HCT116 (cell line): ENCODE measurements at regions not wholly inside any gene's neighbourhood (a gene's known extent, or its start where the extent isn't known, plus 50 kb on each side); places are given as distances from the start of the nearest gene placed in this dataset.

Source experiments
- ATAC-seq: fragments of 200-7000 bp; cut with Tn5 transposase; 2 replicates; pipeline ENCODE4 v1.9.1; 2020; ENCODE audit warnings: mild to moderate bottlenecking, moderate library complexity
- BruUV-seq: library from RNA; stranded (reverse); fragments of 400-500 nt; replicated peaks from 2 replicates; lab custom pipeline; 2021; lab: Mats Ljungman, UMichigan
- CTCF ChIA-PET: fragments of 300-600 bp; sonication (Branson Sonifier 250); formaldehyde crosslinking; loops from one replicate; lab custom pipeline; 2021; ENCODE audit warnings: antibody characterized with exemption; lab: Charles Lee
- POLR2A ChIA-PET: fragments of 300-600, 350-600 bp; sonication (Branson Sonifier 250); formaldehyde crosslinking; loops from one replicate; lab custom pipeline; 2021; ENCODE audit warnings: antibody characterized with exemption; lab: Charles Lee
- RAD21 ChIA-PET, 2 experiments: fragments of 300-600 bp; sonication (Branson Sonifier 250); formaldehyde crosslinking; loops; one replicate each; lab custom pipeline; 2023; ENCODE audit warnings: low total read pairs in 2 of 2; ENCODE audit not compliant: uncharacterized antibody in 2 of 2, unreplicated experiment in 2 of 2, low non-redundant PET in 1 of 2; lab: Charles Lee
- DNase-seq: peaks from one replicate; pipeline ENCODE4 v3.0.0-alpha.2; 2010; ENCODE audit warnings: low read depth, low spot score
- H2AFZ ChIP-seq: fragments of 200-600 bp; shearing (Covaris generic), sonication (generic); 2 replicates; pipeline ENCODE4 v1.6.1; 2017; ENCODE audit warnings: low read depth, mixed run types, mixed read lengths, antibody characterized with exemption, low read length; ENCODE audit not compliant: poor library complexity, severe bottlenecking
- H3K27ac ChIP-seq: 2 replicates; pipeline ENCODE4 v1.5.1; 2012; ENCODE audit warnings: low read depth, low read length
- H3K27me3 ChIP-seq: fragments of 200-600 bp; sonication (generic); 2 replicates; pipeline ENCODE4 v1.6.1; 2016; ENCODE audit warnings: mixed run types, low read length, mixed read lengths; ENCODE audit not compliant: insufficient read depth
- H3K36me3 ChIP-seq, 2 experiments: fragments of 200-500 bp in 1 of 2; fragments of 200-600 bp in 1 of 2; sonication (Bioruptor generic) in 1 of 2; sonication (generic) in 1 of 2; 2 replicates each; pipeline versions ENCODE4 v1.5.1 to v1.6.1; 2014 to 2016; ENCODE audit warnings: low read length in 2 of 2, inconsistent platforms in 1 of 2, mixed read lengths in 1 of 2, mixed run types in 1 of 2; ENCODE audit not compliant: insufficient read depth in 2 of 2, control insufficient read depth in 1 of 2
- H3K4me1 ChIP-seq, 2 experiments: fragments of 200-600 bp in 1 of 2; sonication (generic) in 1 of 2; 2 replicates each; pipeline versions ENCODE4 v1.5.1 to v1.6.1; 2012 to 2017; ENCODE audit warnings: low read length in 2 of 2, inconsistent platforms in 1 of 2, mild to moderate bottlenecking in 1 of 2, mixed read lengths in 1 of 2, mixed run types in 1 of 2, moderate library complexity in 1 of 2; ENCODE audit not compliant: insufficient read depth in 2 of 2, control insufficient read depth in 1 of 2
- H3K4me2 ChIP-seq: fragments of 200-600 bp; sonication (generic); 2 replicates; pipeline ENCODE4 v1.6.1; 2017; ENCODE audit warnings: mixed run types, low read length, mixed read lengths
- H3K4me3 ChIP-seq, 2 experiments: fragments of 200-600 bp in 1 of 2; sonication (generic) in 1 of 2; replicated peaks in 1 of 2; 2 replicates each; pipeline ENCODE4 v1.5.1; 2011 to 2016; ENCODE audit warnings: low read length in 2 of 2, control low read depth in 1 of 2, low read depth in 1 of 2, mild to moderate bottlenecking in 1 of 2, mixed read lengths in 1 of 2, mixed run types in 1 of 2
- H3K79me2 ChIP-seq: fragments of 200-600 bp; sonication (generic); 2 replicates; pipeline ENCODE4 v1.6.1; 2017; ENCODE audit warnings: mild to moderate bottlenecking, mixed run types, low read length, moderate library complexity, mixed read lengths; ENCODE audit not compliant: insufficient read depth
- H3K9ac ChIP-seq: fragments of 200-600 bp; sonication (generic); 2 replicates; pipeline ENCODE4 v1.6.1; 2016; ENCODE audit warnings: low read length, mixed read lengths
- H3K9me2 ChIP-seq: fragments of 200-600 bp; sonication (generic), shearing (Covaris generic); 2 replicates; pipeline ENCODE4 v1.6.1; 2017; ENCODE audit warnings: mixed run types, mild to moderate bottlenecking, moderate library complexity; ENCODE audit not compliant: insufficient read depth
- H3K9me3 ChIP-seq, 2 experiments: fragments of 200-500 bp in 1 of 2; fragments of 200-600 bp in 1 of 2; sonication (Bioruptor generic) in 1 of 2; sonication (generic) in 1 of 2; 2 replicates each; pipeline ENCODE4 v1.6.1; 2014 to 2017; ENCODE audit warnings: low read length in 2 of 2, mixed read lengths in 2 of 2, inconsistent platforms in 1 of 2, low read depth in 1 of 2, mild to moderate bottlenecking in 1 of 2, mixed run types in 1 of 2, moderate library complexity in 1 of 2; ENCODE audit not compliant: control insufficient read depth in 1 of 2, insufficient read depth in 1 of 2
- H4K20me1 ChIP-seq: fragments of 200-600 bp; sonication (generic), shearing (Covaris generic); 2 replicates; pipeline ENCODE4 v1.6.1; 2017; ENCODE audit warnings: mixed run types, mild to moderate bottlenecking, moderate library complexity; ENCODE audit not compliant: insufficient read depth
- ATF3 ChIP-seq: IDR thresholded peaks from 2 replicates; pipeline ENCODE4 v1.6.1; 2012
- CBX3 ChIP-seq: IDR thresholded peaks from 2 replicates; pipeline ENCODE4 v1.6.1; 2012; ENCODE audit warnings: low read depth
- CEBPB ChIP-seq: IDR thresholded peaks from 2 replicates; pipeline ENCODE4 v1.6.1; 2012; ENCODE audit warnings: low read depth
- EGR1 ChIP-seq: IDR thresholded peaks from 2 replicates; pipeline ENCODE4 v1.6.1; 2012; ENCODE audit warnings: low read depth
- ELF1 ChIP-seq: IDR thresholded peaks from 2 replicates; pipeline ENCODE4 v1.6.1; 2012; ENCODE audit warnings: low read depth, borderline replicate concordance
- EZH2phosphoT487 ChIP-seq: fragments of 200-600 bp; IDR thresholded peaks from 2 replicates; pipeline ENCODE4 v1.6.1; 2018; ENCODE audit warnings: antibody characterized with exemption, borderline replicate concordance
- FOSL1 ChIP-seq: IDR thresholded peaks from 2 replicates; pipeline ENCODE4 v1.6.1; 2012; ENCODE audit warnings: low read depth
- JUND ChIP-seq: IDR thresholded peaks from 2 replicates; pipeline ENCODE4 v1.6.1; 2012
- MAX ChIP-seq: IDR thresholded peaks from 2 replicates; pipeline ENCODE4 v1.6.1; 2012
- POLR2A ChIP-seq: IDR thresholded peaks from 2 replicates; pipeline ENCODE4 v1.7.0; 2011; ENCODE audit warnings: borderline replicate concordance; ENCODE audit not compliant: insufficient read depth, insufficient read length; ENCODE audit errors: extremely low read depth
- RAD21 ChIP-seq: IDR thresholded peaks from 2 replicates; pipeline ENCODE4 v1.6.1; 2012; ENCODE audit warnings: low read depth, mild to moderate bottlenecking
- REST ChIP-seq: IDR thresholded peaks from 2 replicates; pipeline ENCODE4 v1.6.1; 2012; ENCODE audit warnings: low read depth
- SIN3A ChIP-seq: IDR thresholded peaks from 2 replicates; pipeline ENCODE4 v1.6.1; 2012; ENCODE audit warnings: low read depth
- SP1 ChIP-seq: IDR thresholded peaks from 2 replicates; pipeline ENCODE4 v1.6.1; 2012; ENCODE audit warnings: low read depth
- SRF ChIP-seq: IDR thresholded peaks from 2 replicates; pipeline ENCODE4 v1.6.1; 2012; ENCODE audit warnings: low read depth
- TCF7L2 ChIP-seq: IDR thresholded peaks from 2 replicates; pipeline ENCODE4 v1.7.0; 2011; ENCODE audit warnings: borderline replicate concordance, inconsistent platforms; ENCODE audit not compliant: insufficient read depth, insufficient read length; ENCODE audit errors: extremely low read depth
- YY1 ChIP-seq: IDR thresholded peaks from 2 replicates; pipeline ENCODE4 v1.6.1; 2011; ENCODE audit warnings: low read length, low read depth, moderate library complexity, mild to moderate bottlenecking; ENCODE audit not compliant: insufficient replicate concordance; ENCODE audit errors: extremely low read depth
- ZFX ChIP-seq: fragments of 450-650 bp; IDR thresholded peaks from 2 replicates; pipeline ENCODE4 v1.6.1; 2017
- ZNF274 ChIP-seq: fragments of 200-500 bp; sonication (Bioruptor generic); IDR thresholded peaks from 2 replicates; pipeline ENCODE4 v1.6.1; 2014; ENCODE audit warnings: mild to moderate bottlenecking, low read depth, low read length, inconsistent platforms
- intact Hi-C: fragments of 100-400 bp; cut with micrococcal nuclease; formaldehyde crosslinking; loops from 2 replicates; pipeline ENCODE4 v1.10.0; 2022

DNA sequence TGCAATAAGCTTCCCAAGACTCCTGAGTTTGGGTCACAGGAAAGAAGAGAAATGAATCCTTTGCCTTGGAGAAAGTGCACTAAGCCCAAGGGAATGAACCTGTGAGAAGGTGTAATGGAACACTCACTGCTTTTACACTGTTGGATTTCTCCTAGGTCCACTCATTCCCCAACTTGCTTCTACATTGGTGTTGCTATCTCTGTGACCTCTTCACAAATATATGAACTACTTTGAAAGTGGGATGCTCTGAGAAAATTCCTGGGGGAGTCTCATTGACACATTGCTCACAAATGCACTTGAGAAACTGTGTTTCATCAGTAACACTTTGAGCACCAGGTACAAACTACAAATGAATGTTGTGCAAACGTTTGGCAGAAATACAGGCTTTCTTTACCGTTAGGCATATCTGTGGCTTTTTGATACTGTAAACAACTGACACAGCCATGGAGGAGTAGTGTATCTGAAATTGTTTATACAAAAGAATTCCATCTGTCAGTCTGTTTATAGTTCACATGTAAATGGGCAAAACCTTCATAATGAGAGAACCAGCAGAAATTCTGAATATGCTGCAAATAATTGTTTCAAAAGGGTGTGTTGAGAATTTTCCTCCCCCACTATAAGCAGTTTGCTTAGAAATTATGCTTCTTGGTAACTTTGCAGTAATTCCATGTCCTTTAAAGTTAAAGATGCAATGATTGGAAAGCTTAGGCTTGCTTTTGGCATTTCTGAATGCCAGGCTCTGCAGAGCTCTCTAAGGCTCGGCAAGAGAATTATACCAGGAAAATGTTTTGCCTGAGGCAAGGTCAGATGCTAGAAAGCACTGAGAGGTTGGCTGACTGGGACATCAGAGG, 348.5 kb upstream of the DDHD1 start:
- Histone ChIP-seq H3K9ac (no peak overlapping the region), H4K20me1 (no peaks in the 10 kb centered on the region), H3K4me2 (no peak overlapping the region), H3K36me3 (no peaks in the 10 kb centered on the region), H3K27me3 (no peaks in the 10 kb centered on the region), H3K79me2 (no peaks in the 10 kb centered on the region), H3K27ac (no peak overlapping the region), H3K9me3 (no peaks in the 10 kb centered on the region), H2AFZ (no peak overlapping the region), H3K4me1 (no peaks in the 10 kb centered on the region), H3K9me2 (no peaks in the 10 kb centered on the region), H3K4me3 (no peak overlapping the region)
- ATAC-seq = no peak
- BruUV-seq = no TSS peak
- RAD21 ChIA-PET = no interaction called here
- POLR2A ChIA-PET = no interaction called here
- no peak for DNase-seq
- CTCF ChIA-PET = no interaction called here
- no peak for TF ChIP-seq CEBPB
- TF ChIP-seq ZNF274 = no peak
- TF ChIP-seq SIN3A = no peak
- no peak for TF ChIP-seq SRF
- TF ChIP-seq ELF1 = no peak
- TF ChIP-seq YY1 = no peak
- no peak for TF ChIP-seq SP1
- TF ChIP-seq FOSL1 = no peak
- TF ChIP-seq REST = no peak
- TF ChIP-seq ATF3 = no peak
- no peak for TF ChIP-seq TCF7L2
- TF ChIP-seq JUND = no peak
- no peak for TF ChIP-seq EZH2phosphoT487
- no peak for TF ChIP-seq MAX
- TF ChIP-seq EGR1 = no peak
- no peak for TF ChIP-seq CBX3
- TF ChIP-seq RAD21 = no peak
- no peak for TF ChIP-seq ZFX
- TF ChIP-seq POLR2A = no peak
- TF ChIP-seq, all 23 proteins: peak for 0
- intact Hi-C loops = no loop called here
